Lung (tissue), 11 donors: ENCODE measurements at regions not wholly inside any gene's neighbourhood (a gene's known extent, or its start where the extent isn't known, plus 50 kb on each side); places are given as distances from the start of the nearest gene placed in this dataset.

Experiments
- ATAC-seq: fragments of 200-7000 bp; cut with Tn5 transposase; one replicate; pipeline ENCODE4 v1.9.1; 2020; ENCODE audit warnings: moderate number of reproducible peaks; ENCODE audit not compliant: insufficient read depth, low FRiP score
- DNase-seq, 3 donors: peaks; one replicate each; pipeline ENCODE4 v3.0.0-alpha.2; 2013 to 2017
- H3K27ac ChIP-seq, 2 donors: one replicate each; pipeline ENCODE4 v1.5.1; 2013; ENCODE audit warnings: mild to moderate bottlenecking in 2 of 2, moderate library complexity in 2 of 2, control low read depth in 1 of 2, inconsistent platforms in 1 of 2, low read depth in 1 of 2, low read length in 1 of 2
- H3K27me3 ChIP-seq, 3 donors: one replicate each; pipeline ENCODE4 v1.5.1; 2013; ENCODE audit warnings: low read length in 2 of 3; ENCODE audit not compliant: control insufficient read depth in 3 of 3, insufficient read depth in 3 of 3
- H3K36me3 ChIP-seq, 4 donors: one replicate each; pipeline ENCODE4 v1.5.1; 2013; ENCODE audit warnings: low read length in 4 of 4, mild to moderate bottlenecking in 1 of 4, moderate library complexity in 1 of 4; ENCODE audit not compliant: control insufficient read depth in 4 of 4, insufficient read depth in 4 of 4
- H3K4me1 ChIP-seq, 5 donors: one replicate each; pipeline ENCODE4 v1.5.1; 2013; ENCODE audit warnings: low read length in 5 of 5, mild to moderate bottlenecking in 2 of 5, moderate library complexity in 1 of 5; ENCODE audit not compliant: control insufficient read depth in 5 of 5, insufficient read depth in 5 of 5
- H3K4me3 ChIP-seq: one replicate; pipeline ENCODE4 v1.5.1; 2013; ENCODE audit warnings: mild to moderate bottlenecking, control low read depth, moderate library complexity
- H3K9ac ChIP-seq, 2 donors: one replicate each; pipeline ENCODE4 v1.5.1; 2013; ENCODE audit warnings: low read length in 2 of 2, control low read depth in 1 of 2; ENCODE audit not compliant: insufficient read depth in 1 of 2
- H3K9me3 ChIP-seq, 4 donors: one replicate each; pipeline ENCODE4 v1.5.1; 2013; ENCODE audit warnings: low read length in 3 of 4, mild to moderate bottlenecking in 1 of 4, moderate library complexity in 1 of 4; ENCODE audit not compliant: control insufficient read depth in 4 of 4, insufficient read depth in 3 of 4
- CTCF ChIP-seq: IDR thresholded peaks from 2 replicates; pipeline ENCODE4 v1.5.1; 2012; ENCODE audit warnings: mild to moderate bottlenecking; ENCODE audit errors: control extremely low read depth, extremely low read depth
- WGBS, 2 donors: extraction: QIAGEN DNeasy Blood & Tissue Kit; methylation state at CpG; one replicate each; pipeline ENCODE4 v1.1.7; 2013; 5-methylcytosine and 5-hydroxymethylcytosine counted together
- donor health status: control.
- donor health status: control.
- donor health status: Bipolar disorder and iron deficiency.
- donor health status: healthy.
- donor health status: DM: yes; HTN: yes; CAD: no.

GRCh38 chr1:216822480-216822879 lies 99.3 kb upstream of the ESRRG start:
- H3K9ac ChIP-seq = no peak overlapping the region
- H3K4me3 ChIP-seq = no peak overlapping the region
- no peak for TF ChIP-seq CTCF
- no peaks in the 10 kb centered on the region for H3K36me3 ChIP-seq
- H3K27ac ChIP-seq = no peak overlapping the region
- peaks cover 0 to 4% (median 2%) of the 10 kb centered on the region in 5 donors for H3K4me1 ChIP-seq
- DNase-seq (peak in 2 of 3 donors; percentile 56 to 75), ATAC-seq (peak; percentile 73)
- H3K27me3 ChIP-seq = no peaks in the 10 kb centered on the region
- no peaks in the 10 kb centered on the region for H3K9me3 ChIP-seq

- Histone ChIP-seq H3K9me3 (no peaks in the 10 kb centered on the region), H3K9ac (no peak overlapping the region), H3K27ac (no peak overlapping the region), H3K4me3 (no peak overlapping the region), H3K4me1 (peaks cover 0 to 12% (median 4%) of the 10 kb centered on the region in 5 donors), H3K27me3 (no peaks in the 10 kb centered on the region), H3K36me3 (no peaks in the 10 kb centered on the region)
- ATAC-seq (no peak), DNase-seq (no peak)
- 49 to 60% methylated on average over 3 of the region's 3 CpGs for WGBS, 2 donors
- TF ChIP-seq CTCF = no peak
These were observed 97.1 kb upstream of the ESRRG start for GRCh38 chr1:216820345-216820744.

GRCh38 chr1:216818284-216818683 lies 95.1 kb upstream of the ESRRG start:
- Histone ChIP-seq H3K27me3 (peaks cover 0 to under 1% (median 0%) of the 10 kb centered on the region in 3 donors), H3K9ac (no peak overlapping the region), H3K4me1 (peaks cover 0 to 27% (median 8%) of the 10 kb centered on the region in 5 donors), H3K4me3 (no peak overlapping the region), H3K27ac (no peak overlapping the region), H3K9me3 (no peaks in the 10 kb centered on the region), H3K36me3 (no peaks in the 10 kb centered on the region)
- ATAC-seq (no peak), DNase-seq (no peak)
- no peak for TF ChIP-seq CTCF
- WGBS, 2 donors = 63 to 86% methylated on average over 1 of the region's 1 CpG
